LoVo (cell line): ENCODE measurements at regions not wholly inside any gene's neighbourhood (a gene's known extent, or its start where the extent isn't known, plus 50 kb on each side); places are given as distances from the start of the nearest gene placed in this dataset.

ENCODE experiments used
- DNase-seq: peaks from one replicate; pipeline ENCODE4 v3.0.0-alpha.2; 2016; ENCODE audit warnings: low spot score

- DNase-seq, result no peak
Measured at GRCh38 chr6:1257778-1258177, 54.1 kb upstream of the FOXQ1 start.

GRCh38 chr6:1256435-1257008, 55.4 kb upstream of the FOXQ1 start:
- DNase-seq, result no peak

- no peak for DNase-seq
Measured at GRCh38 chr6:1255636-1256365, 56.1 kb upstream of the FOXQ1 start.

- DNase-seq, result no peak
Measured at GRCh38 chr6:1254326-1254725, 57.6 kb upstream of the FOXQ1 start.

GRCh38 chr6:1253816-1254215, 58.1 kb upstream of the FOXQ1 start:
- no peak for DNase-seq

GRCh38 chr6:1251198-1252155, 60.4 kb upstream of the FOXQ1 start:
- peak; percentile 79 for DNase-seq

GRCh38 chr6:1250489-1251197, 61.3 kb upstream of the FOXQ1 start:
- peak; percentile 3 for DNase-seq

- DNase-seq, result no peak
Measured at GRCh38 chr6:1247894-1248293, 64.0 kb upstream of the FOXQ1 start.

GRCh38 chr6:1247056-1247455, 64.8 kb upstream of the FOXQ1 start:
- DNase-seq, result no peak

- no peak for DNase-seq
Measured at GRCh38 chr6:1244941-1245340, 67.0 kb upstream of the FOXQ1 start.

GRCh38 chr6:1244278-1244677, 67.6 kb upstream of the FOXQ1 start:
- no peak for DNase-seq

- no peak for DNase-seq
Measured at GRCh38 chr6:1242446-1242845, 69.5 kb upstream of the FOXQ1 start.

- DNase-seq, result no peak
Measured at GRCh38 chr6:1242021-1242420, 69.9 kb upstream of the FOXQ1 start.

- no peak for DNase-seq
Measured at GRCh38 chr6:1240766-1241318, 71.1 kb upstream of the FOXQ1 start.

- no peak for DNase-seq
Measured at GRCh38 chr6:1239805-1240204, 72.1 kb upstream of the FOXQ1 start.

GRCh38 chr6:1238040-1238439, 73.9 kb upstream of the FOXQ1 start:
- no peak for DNase-seq

- no peak for DNase-seq
Measured at GRCh38 chr6:1237636-1238035, 74.3 kb upstream of the FOXQ1 start.

- DNase-seq, result no peak
Measured at GRCh38 chr6:1235825-1236224, 76.1 kb upstream of the FOXQ1 start.

GRCh38 chr6:1233924-1234323, 78.0 kb upstream of the FOXQ1 start:
- DNase-seq, result no peak

- DNase-seq, result no peak
Measured at GRCh38 chr6:1232578-1232977, 79.3 kb upstream of the FOXQ1 start.

- DNase-seq, result no peak
Measured at GRCh38 chr6:1231941-1232340, 80.0 kb upstream of the FOXQ1 start.
